NCI-H82 (cell line): ENCODE measurements at regions not wholly inside any gene's neighbourhood (a gene's known extent, or its start where the extent isn't known, plus 50 kb on each side); places are given as distances from the start of the nearest gene placed in this dataset.

Experiments
- DNase-seq: peaks from one replicate; lab custom pipeline; 2025; lab: John Stamatoyannopoulos, UW

DNA sequence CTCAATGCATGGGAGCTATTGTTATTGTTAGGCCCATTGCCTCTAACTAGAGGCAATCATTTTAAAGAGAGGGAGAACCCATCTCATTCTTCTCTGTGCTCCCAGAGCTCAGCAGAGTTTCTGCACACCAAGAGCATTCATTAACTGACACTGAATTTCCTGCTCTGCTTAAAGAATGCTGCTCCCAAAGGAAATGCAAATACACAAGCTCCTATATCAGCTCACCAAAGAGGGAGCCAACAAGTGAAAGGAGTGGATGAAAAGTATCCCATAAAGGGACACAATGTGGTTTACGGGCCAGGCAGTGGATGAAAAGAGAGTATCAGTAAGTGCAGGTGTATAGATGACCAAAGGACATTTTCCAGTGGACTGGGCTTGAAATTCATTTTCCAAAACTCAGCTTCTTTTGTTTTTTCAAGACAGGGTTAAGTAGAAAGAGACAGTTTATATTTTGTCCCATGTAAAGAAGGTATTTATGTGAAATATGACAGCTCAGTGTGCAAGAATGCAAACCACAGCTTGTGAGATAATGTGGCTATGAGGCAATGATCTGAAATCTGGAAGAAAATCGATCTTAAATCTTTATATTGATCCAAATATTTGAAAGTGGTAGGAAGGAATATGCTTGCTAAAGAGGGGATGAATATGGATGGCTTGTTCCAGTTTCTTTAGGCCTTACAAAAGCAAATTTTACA lies 207.7 kb upstream of the CAMK1G start:
- DNase-seq = no peak

DNA sequence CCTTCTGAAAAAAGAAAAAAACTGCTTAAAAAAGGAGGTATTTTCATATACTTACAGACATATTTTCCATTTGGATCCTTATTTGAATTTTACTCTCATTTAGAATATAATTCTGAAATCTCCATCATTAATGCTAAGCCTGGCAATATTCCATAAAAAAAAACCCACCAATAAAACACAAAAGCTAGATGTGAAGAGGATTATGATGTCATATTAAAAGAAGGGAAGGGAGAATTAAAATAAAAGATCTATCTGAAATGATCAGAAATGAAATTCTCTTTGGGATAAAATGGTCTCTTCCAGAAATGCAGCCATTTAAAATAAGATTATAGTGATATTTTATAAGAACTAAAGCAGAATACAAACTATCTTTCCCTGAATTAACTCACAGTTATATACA lies 206.7 kb upstream of the CAMK1G start:
- no peak for DNase-seq

DNA sequence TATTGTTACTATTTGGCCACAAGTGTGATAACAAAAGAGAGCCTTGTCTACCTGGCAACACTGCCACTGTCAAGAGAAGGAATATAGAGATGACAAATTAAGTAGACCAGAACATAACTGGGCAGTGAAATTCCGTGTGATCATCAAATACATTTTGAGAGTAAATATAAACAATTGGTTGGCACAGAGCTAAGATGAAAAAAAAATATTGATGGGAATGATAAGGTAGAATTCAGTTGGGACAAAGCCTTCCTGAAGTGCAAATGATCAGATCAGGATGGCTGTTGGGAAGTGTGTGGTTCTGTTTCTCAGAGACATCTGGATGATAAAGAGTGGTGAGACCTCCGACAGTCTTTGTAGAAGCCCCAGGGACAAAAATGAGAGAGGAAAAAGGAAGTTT lies 205.5 kb upstream of the CAMK1G start:
- DNase-seq = no peak

DNA sequence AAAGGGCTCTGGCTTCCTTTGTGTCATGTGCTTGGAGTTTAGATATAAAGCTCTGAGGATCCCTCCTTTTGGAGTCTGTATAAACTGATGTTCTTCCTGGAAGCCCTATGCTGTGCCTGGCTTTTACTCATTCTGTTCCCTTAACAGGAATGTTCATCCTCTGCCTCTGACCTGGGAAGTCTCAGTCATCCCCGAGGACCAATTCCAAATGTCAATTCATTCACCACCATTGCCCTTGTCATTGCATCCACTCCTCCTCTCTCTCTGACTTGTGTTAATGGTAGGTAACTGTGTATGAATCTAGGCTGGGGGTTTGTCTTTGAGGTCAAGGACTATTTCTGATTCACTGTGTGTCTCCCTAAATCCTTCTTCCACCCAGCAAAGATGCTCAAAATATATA lies 204.2 kb upstream of the CAMK1G start:
- DNase-seq = no peak

DNA sequence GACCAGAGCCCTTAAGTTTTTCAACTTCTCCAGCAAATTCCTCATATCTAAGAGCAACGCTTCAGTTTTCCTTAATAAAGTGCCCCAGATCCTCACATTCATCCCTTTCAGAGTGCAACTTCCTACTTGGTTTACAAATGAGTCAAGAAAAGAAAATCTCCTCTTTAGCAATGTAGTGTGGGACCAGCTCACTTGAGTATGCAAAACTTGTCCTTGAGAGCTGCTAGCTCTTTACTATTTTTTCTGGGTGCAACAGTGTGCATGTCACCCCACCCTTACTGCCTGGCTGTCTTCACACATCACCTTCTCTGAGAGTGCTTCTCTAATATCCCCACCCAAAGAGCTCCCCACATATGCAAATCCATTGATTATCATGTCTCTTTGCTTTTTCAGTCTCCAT lies 203.1 kb upstream of the CAMK1G start:
- no peak for DNase-seq

DNA sequence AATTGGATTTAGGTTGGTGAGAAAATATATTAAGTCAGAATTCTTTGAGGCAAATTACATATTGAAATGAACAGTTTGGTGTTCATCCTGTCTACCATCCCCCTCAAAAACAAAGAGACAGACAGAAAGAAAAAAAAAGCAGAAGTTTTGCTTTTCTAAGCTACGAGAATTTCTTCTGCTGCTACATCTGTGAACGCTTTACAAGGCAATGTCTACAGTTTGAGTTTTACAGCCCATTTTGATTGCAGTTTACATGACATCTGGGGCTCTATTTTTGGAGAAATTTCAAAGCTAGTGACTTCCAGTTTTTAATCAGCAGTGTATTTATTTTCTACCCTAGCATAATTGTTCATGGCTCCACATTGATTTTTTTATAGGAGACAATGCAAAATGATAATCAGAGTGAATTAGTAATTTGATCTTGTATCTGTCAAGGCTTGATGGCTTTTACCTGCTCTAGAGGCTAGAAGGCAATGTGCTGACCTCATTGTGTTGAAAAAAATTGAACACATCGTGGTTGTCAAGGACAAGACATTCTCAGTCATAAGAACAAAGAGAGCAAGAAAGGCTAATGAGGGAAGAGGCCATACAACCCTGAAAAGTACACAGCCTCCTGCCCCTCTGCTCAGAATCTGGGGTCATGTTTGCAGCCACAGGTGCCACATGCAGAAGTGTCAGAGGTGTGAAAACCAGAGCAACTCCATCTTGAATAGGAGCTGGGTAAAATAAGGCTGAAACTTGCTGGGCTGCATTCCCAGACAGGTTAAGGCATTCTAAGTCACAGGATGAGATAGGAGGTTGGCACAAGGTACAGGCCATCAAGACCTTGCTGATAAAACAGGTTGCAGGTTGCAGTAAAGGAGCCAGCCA lies 201.0 kb upstream of the CAMK1G start:
- DNase-seq = no peak

DNA sequence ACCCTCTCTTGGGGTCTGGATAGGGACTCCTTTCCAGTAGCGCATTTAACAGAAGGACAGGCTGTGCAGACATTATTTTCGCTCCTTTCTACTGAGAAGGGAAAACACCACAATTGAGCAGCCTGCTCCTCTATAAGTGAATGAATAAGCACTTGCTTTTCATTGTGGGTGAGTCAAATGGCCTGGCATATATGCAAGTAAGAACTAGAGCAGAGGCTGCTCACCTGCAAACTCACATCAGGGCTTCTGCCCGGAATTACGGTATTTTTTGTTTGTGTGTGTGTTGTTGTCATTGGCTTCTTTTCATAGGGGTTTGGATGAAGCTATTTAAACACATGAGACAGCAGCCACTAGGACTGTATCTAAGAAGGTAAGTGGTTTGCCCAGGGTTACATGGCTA lies 200.1 kb upstream of the CAMK1G start:
- no peak for DNase-seq

DNA sequence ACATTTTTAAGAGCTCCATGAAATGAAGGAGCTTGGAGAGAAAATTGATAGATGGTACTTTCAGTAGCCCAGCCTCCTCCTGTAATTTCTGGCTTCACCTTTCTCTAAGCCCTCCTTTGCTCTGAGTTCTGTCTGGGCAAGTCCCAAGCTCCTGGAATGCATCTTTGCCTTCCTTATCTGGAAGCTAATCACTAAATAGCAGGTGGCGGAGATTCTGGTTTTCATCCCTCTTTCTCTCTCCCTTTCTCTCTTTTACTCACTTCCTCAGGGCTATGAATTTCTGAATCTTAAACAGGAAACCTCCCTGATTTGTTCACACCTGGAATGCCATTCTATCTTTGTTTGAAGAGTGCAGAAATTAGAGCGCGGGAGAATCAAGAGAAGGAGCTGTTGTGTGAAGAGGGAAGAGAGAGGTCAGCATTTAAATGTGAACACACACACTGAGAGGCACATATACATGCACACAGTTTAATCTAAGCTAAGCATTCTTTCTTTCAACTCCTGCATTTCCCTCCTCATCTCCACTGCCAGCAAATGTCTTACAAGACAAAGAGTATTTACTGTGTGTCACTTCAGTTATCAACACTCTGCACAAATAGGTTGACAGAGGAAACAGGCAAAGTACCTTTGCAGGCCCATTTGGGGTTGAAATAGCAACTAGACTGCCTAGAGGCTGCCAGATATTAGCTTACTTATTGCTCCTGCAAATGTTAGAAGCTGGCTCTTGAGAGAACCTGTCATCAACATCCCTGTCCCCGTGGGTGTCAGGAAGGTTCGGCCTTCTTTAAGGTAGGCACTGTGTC lies 199.4 kb upstream of the CAMK1G start:
- no peak for DNase-seq

DNA sequence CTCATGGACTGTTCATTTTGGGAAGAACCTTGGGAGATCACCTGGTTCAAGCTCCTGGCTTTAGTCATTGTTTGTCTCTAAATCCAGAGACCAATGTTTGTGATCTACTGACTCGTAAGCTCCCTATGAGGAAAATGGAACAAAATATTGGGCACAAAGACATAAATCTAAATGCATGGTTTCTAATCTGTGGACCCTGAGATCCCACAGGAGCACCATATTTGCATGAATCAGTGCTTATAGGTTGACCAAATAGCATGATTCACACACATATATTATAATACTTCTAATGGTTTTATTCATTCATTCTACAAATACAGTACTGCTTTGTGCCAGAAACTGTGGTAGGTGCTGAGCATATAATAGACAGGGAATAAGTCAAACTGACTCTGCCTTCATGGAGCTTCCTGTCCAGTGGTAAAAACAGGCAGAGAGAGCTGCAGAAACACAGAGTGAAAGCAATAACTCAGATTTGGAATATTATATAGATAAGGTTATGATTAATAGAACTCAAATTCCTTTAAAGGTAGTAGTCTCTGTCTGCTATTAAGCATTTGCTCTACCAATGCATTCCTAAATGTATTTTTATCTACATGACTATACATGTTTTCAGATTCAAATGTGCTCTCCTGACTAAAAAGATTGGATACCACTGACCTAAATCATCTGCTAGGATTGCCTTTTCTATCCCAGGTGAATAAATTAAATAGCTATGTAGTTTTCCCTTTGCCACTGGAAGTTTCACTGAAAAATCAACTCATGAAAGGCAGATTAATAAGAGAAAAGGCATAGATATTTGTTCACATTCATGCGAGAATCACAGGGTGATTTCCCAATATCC lies 198.6 kb upstream of the CAMK1G start:
- DNase-seq = no peak

DNA sequence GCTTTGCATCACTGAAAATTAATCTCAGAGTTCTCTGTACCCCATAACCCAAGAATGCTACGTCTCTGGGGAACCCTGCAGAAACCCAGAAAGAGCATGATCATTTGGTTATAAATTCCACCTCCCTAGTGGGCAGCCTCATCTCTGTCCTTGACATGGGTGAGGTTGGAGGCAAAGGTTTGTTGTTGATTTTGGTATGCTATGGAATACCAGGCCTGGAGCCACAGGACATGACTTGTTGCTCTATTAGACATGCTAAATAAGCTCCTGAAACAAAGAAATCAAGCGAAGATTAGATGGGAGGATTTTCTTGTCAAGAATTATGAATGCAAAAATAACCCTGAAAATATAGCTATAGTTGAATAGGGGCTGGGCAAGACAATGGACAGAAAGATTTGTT lies 197.4 kb upstream of the CAMK1G start:
- no peak for DNase-seq

DNA sequence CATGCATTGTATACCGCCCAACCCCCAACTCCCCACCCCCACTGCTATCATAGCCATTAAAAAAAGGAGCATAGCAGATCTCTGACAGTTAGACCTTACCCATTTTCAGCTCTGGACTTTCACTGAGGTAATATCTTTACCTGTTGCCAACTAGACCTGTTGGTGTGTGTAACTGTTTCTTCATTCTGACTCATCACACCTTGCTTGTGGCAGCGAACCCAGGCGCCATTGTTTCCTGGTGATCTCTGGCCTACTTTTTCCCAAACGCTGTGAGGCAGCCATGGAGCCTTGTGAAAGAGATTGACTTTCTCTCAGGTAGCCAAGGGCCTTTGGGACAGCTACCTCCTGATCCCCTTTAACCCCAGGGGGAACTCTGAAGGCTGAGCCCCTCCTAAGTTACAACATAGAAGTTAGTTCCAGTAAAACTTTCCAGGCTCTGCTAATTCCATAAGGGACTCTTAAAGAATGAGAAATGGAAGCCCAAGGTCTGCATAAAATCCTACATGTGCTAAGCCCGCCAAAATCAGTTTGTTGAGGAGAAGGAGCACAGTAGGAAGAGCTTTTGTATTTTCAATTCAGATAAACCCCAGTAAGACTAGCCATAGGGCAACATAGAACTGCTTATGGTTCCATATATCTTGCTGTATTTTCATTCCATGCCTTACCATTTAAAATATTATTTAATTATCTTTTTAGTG lies 196.1 kb upstream of the CAMK1G start:
- no peak for DNase-seq

DNA sequence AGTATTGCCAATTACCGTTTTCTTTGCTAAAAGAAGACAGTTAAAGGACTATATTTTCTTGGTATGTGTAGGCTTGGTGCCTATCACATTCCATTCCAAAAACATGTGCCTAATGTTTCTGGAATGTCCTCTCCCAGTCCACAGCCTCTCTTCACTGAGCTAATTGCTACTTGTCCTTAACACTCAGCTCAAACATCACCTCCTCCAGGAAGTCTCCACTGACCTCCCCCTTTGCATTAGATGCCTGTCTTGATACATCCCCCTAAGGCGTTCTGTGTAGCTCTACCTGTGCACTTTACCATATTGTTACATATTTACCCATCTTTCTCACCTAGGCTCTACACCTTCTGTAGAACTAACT lies 195.6 kb upstream of the CAMK1G start:
- DNase-seq = no peak

DNA sequence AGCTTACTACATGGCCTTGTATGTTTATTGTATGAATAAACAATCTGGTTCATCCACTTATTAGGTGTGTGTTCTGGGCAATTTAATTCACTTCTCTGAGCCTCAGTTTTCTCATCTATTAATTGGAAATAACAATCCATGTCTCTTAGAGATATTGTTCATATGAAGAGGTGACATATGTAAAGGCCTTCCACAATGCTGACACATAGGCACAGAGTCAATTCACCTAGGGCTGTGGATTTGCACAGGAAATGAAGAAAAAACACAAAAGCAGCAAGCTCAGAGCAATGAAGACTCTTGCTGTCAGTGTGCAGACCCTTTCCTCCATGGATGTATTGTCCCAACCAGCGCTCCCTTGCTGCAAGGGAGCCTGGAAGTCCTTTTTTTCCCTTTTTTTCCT lies 195.2 kb upstream of the CAMK1G start:
- DNase-seq = no peak

DNA sequence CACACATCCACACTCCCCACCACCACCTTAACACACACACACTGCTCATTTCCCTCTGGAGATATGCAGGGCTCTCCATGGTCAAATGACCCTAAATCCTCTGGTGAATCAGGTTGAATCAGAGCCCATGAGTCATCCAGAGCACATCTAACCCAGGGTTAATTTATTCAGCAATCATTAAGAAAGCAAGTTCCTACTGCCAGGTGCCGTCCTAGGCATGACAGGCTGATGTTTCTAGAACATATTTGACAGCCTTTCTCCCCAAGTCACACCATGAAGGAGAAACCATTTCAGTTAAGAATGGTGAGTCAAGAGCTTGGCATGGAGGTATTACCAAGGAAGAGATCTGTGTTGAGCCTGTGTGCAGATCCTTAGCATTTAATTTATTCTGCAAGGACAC lies 194.3 kb upstream of the CAMK1G start:
- DNase-seq = no peak

DNA sequence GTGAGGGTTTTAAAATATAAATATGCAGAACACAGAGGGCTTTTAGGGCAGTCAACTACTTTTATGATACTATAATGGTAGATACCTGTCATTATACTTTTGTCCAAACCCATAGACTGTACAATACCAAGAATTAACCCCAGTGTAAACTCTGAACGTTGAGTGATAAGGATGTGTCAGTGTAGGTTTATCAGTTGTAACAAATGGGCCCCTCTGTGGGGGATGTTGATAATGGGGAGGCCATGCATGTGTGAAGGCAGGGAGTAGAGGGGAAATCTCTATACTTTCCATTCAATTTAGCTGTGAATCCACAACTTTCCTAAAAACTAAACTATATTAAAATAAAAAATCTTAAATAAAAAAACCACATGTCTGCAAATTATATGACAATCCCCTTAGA lies 193.5 kb upstream of the CAMK1G start:
- DNase-seq = no peak

DNA sequence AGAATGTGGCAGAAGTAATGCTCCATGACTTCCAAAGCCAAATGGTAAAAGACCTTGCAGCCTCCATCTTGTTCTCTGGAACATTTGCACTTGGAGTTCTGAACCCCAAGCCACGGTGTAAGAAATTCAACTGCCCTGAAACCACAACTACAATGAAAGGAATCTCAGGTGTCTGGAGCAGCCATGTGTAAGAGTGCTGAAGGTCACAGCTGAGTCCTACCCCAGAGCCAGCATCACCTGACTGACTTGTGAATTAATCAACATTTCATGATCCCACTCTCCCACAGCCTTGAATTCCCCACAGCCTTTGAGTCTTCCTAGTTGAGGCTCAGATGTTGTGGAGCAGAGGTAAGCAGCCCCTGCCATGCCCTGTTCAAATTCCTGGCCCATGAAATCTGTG lies 192.8 kb upstream of the CAMK1G start:
- no peak for DNase-seq

DNA sequence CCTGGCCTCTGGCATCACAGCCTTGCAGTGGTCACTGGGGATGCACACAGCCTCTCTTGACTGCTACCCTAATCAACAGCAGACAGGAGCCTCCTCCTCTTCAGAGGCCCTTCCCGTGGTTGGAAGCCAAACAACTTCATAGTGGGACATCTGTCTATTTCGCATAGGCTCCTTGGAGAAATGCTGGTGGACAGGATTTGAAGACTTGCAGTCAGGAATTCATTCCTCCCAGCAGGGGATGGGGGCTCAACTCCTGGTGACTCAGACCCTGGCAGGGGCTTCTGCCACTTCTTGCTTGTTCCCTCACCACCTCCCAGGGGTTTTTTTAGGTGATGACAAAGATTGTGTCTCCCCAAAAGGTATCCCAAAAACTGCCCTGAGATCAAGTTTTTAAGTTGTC lies 191.7 kb upstream of the CAMK1G start:
- no peak for DNase-seq

DNA sequence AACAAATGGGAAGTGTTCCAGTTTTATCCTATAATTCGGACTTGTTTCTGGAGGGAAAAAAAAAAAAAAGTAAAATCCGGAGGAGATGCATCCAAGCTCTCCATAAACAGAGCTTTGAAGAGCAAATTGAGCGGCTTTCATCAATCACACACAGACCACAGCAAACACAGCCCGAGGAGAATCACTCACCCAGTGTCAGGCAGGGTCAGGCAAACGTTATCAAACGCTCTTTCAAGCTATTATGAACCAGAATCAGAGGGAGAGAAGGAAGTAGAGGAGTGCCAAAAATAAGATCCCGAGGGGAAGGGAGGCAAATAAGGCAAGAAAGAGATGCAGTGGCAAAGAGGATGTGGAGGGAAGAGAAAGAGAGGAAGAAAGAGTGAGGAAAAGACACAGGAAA lies 188.3 kb upstream of the CAMK1G start:
- DNase-seq = no peak

DNA sequence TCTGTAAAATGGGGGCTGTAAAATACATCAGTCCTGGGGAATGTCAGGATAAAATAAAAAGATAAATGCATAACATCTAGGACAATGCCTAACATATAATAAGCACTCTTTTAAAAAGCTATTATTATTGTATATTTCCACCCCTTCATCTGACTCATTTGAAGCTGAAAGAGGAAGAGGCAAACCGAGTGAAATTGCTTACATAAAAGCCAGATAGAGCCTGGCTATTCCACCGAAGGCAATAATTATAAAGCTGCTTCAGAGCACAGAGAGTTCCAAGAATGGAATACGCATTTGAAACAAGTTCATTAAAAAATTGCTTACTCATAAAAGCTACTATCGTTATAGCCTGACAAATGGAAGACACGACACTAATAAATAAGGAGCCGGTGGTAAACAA lies 186.1 kb upstream of the CAMK1G start:
- no peak for DNase-seq

DNA sequence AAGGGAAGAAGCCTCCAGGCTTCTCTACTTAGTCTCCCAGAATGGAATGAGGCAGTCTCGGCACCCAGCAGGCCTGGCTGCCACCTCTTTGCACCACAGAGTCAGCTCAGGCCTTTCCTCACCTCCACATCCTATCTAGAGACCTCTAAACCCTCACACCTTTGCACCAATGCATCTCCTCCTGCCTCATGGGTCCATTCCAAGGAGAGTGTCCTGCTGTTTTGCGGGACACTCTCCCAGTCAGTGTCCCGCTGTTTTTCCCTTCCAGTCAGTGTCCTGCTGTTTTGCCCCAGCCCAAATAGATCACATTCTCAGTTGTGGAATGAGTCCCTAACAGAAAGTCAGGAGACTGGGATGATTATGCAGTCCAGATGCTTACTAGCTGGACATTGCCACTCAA lies 185.6 kb upstream of the CAMK1G start:
- no peak for DNase-seq

DNA sequence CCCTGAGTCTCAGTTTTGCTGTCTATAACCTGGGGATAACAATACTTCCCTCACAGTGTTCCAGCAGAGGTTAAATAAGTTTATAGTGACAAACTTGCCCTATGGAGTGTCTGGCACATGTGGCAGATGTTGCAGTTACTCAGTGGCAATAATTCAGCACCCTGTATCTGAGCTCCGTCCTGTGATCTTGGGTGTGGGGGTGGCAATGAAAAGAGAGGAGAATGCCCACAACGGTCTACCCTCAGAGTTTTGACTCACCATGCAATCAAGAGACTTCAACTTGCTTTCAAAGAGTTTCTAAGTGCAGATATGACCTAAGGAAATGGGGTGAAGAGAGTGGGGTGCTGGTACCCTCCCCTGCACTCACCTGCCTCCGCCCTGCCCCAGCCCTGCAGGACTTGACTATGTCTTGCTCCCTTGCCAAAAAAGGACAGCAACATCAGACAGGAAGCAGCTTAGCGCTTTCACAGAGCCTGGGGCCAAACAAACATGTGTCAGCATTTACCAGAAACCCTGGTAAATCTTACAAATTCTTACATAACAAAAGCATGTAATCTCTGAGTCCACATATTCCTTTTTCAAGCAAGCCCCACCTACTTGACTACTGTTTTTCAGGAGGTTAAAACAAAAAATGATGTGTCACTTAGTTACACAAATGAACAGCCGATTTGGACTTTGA lies 185.1 kb upstream of the CAMK1G start:
- no peak for DNase-seq
